ENCODE measurements at regions not wholly inside any gene's neighbourhood (a gene's known extent, or its start where the extent isn't known, plus 50 kb on each side); places are given as distances from the start of the nearest gene placed in this dataset.

- DNase-seq (ENCODE audit: extremely low read depth in 1 of 2, low read depth in 1 of 2), result no peak
Measured at GRCh38 chr12:3999904-4000303, 126.7 kb upstream of the PARP11 start.

DNA sequence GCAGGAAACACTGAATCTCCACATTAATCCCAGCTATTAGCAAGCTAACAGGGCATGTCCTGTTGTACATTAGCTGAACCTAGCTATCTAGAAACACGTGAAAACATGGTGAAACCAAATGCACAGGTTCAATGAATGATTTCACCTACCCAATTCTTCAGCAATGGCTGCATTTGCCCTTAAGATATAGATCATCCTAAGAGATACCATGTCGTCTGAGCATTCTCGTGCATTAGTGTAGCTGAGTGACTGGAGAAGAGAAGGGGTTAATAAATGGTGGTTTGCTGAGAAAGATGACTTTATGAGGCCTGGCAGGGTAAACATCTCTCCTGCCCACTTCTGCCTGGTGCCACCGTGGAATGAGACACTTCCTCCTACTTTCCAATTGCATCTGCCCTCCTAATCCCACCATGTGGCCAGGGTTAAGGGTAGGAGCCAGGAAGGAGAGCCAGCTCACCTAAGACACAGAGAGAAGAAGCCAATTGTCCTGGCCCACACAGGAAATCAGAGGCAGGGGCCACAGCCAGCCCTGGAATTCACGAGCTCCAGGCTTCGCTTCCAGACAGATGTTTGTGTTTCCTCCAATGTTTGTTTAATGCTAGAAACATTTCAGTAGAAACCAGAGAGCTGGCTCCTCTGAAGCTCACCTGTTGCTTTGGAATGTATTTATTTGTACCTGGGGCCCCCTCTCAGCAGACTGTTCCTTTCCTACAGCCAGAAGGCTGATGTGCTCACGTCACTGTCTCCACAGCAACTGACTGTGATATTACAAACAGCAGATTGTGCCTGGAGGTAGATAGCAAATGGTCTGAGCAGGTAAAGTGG is 126.0 kb upstream of the PARP11 start:
- no peak for DNase-seq (ENCODE audit: extremely low read depth in 1 of 2, low read depth in 1 of 2)

DNA sequence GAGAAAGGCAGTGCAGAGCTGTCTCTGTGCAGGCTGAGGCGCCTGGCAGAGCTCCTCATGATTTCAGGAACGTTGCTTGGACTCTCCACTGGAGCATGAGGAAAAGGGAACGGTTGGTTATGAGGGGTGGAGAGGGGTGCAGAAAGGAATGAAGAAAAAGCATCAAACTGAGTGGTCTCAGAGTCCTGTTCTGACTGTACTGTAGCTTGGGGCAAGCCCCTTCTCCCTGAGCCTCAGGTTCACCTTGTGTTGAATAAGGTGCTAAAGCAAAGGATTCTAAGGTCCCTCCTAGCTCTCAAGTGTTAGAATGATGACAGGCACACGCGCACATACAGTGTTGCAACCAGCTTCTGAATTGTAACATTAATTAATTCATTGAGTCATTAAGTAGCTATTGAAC is 125.2 kb upstream of the PARP11 start:
- DNase-seq (ENCODE audit: extremely low read depth in 1 of 2, low read depth in 1 of 2), result no peak

DNA sequence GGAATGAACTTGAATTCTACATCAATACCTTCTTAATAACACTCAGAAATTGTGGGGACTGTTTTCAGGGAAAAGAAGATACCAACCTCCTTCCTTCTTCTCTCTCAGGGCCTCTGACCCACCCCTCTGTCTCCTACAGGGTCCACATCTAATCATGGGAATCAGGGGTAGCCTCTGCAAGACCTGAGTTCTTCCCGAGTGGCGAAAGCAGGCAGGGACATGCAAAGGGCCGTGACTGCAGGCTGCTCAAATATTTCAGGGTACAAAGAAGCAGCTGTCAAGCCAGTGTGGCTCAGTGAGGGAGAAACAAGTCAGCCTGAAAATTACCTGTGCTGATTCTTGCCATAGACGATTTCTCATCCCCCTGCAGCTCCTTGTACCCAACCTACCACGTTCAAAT is 123.1 kb upstream of the PARP11 start:
- DNase-seq (ENCODE audit: extremely low read depth in 1 of 2, low read depth in 1 of 2), result no peak

GRCh38 chr12:3995306-3995705 is 122.1 kb upstream of the PARP11 start:
- no peak for DNase-seq (ENCODE audit: extremely low read depth in 1 of 2, low read depth in 1 of 2)

- no peak for DNase-seq (ENCODE audit: extremely low read depth in 1 of 2, low read depth in 1 of 2)
Measured at GRCh38 chr12:3994500-3994899, 121.3 kb upstream of the PARP11 start.

GRCh38 chr12:3992945-3993344 is 119.7 kb upstream of the PARP11 start:
- DNase-seq (ENCODE audit: extremely low read depth in 1 of 2, low read depth in 1 of 2), result no peak

- DNase-seq (ENCODE audit: extremely low read depth in 1 of 2, low read depth in 1 of 2), result no peak
Measured at GRCh38 chr12:3991798-3992580, 118.8 kb upstream of the PARP11 start.

- DNase-seq (ENCODE audit: extremely low read depth in 1 of 2, low read depth in 1 of 2), result no peak
Measured at GRCh38 chr12:3990501-3991280, 117.5 kb upstream of the PARP11 start.

GRCh38 chr12:3989218-3989550 is 116.0 kb upstream of the PARP11 start:
- DNase-seq (ENCODE audit: extremely low read depth in 1 of 2, low read depth in 1 of 2), result no peak

DNA sequence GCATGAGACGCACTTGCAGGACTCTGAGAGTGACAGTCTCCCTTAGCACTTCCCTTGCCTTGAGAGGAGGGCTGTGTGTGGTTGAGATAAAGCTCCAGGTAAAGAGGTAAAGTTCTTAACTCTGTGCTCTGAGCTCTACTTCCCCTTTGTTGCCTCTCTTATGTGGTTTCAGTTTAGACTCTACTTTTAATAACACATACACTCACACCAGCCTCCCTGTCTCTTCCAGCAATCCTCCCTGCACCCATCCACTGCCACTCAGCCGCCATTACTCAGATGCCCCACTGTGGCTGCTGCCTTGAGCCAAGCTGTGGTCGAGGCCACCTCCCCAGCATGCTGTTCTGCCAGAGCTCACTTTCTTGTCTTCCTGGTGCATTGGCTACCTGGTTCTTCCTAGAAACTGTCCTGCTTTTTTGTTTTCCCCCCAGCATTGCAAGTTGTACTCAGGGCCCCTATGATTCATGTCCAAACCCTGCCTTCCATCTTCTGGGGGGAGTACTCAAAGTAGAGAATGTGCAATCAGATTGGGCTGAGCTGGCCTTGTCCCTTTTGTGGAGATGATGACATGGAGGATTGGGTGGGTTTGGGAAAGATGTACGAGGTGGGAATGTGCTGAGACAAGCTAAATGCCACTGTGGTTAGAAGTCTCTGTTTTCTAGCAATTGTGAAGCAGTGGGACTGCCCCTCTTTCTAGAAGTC is 115.5 kb upstream of the PARP11 start:
- no peak for DNase-seq (ENCODE audit: extremely low read depth in 1 of 2, low read depth in 1 of 2)

DNA sequence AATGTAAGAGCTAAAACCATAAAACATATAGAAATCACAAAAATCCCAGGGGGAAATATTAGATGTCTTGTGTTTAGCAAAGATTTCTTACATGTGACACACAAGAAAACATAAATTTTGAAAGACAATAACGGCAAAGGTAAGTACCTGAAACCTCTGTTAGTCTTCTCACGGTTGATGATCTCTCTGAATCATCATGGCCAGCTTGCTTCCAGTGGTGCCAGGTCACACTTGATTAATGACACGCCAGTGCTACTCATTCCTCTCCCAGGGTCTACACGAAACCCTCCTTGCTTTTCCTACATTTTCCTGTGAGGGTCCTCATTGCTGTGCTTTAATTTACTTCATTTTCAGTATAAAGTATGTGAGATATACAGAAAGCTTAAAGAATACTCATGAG is 114.4 kb upstream of the PARP11 start:
- no peak for DNase-seq (ENCODE audit: extremely low read depth in 1 of 2, low read depth in 1 of 2)

DNA sequence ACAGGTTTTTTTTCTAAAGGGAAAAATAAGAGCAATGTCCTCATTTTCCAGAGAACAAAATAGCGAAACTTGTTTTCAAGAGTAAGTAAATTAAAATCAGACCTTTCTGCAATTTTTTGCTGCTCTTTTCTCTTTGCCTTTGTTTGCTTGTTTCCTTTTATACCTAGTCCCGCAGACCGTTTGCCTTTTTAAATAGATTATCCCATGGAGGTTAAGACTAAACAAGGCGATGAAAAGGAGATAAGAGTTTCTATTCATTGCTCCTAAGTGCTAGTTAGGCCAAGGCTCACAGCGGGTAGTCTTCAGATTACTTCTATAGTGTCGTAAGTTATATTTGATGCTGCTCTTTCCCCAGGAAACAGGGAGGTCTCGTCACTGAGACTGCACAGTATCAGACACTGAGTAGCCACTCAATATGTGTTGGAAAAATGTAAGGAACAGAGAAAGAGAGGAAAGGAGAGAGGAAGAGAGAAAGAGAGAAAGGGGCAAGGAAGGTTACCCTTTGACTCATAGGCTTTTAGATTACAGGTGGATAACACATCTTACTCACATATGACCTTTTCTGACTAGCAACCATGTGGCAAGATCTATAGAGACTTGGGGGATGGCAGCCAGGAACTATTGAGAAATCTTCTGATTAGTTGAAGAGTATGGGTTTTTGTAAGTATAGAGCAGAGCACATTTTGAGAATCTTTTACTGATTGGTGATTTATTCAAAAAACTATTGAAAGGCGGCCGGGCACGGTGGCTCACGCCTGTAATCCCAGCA is 107.5 kb upstream of the PARP11 start:
- DNase-seq (ENCODE audit: extremely low read depth in 1 of 2, low read depth in 1 of 2), result no peak

GRCh38 chr12:3977621-3978020 is 104.4 kb upstream of the PARP11 start:
- DNase-seq (ENCODE audit: extremely low read depth in 1 of 2, low read depth in 1 of 2), result no peak

DNA sequence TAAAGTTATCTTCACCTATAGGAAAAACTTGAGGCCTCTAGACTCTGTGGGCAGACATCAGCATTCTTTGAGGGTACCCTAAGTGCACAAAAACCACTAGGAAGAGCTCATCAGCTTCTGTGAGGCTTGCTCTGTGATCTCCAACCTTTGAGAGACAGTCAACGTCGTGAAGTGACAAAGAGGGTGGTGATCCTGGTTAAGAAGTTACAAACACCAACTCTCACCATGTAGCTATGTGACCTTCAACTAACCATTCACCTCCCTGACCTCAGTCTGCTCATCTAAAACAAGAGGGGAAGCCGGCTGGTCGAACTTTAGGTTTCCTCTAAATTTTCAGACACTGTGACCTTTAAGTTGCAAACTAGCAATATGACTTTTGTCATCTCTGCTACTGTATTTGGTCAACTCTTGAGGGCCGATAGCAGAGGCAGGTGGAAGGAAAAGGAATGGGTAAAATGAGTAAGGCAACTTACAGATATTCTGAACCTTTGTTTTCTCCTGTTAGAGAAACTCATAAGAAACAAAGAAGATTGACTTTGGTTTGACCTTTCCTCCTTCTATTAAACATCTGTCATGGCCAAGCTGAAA is 103.2 kb upstream of the PARP11 start:
- peak in 1 of 2 donors; percentile 28 for DNase-seq (ENCODE audit: extremely low read depth in 1 of 2, low read depth in 1 of 2)

- DNase-seq (ENCODE audit: extremely low read depth in 1 of 2, low read depth in 1 of 2), result no peak
Measured at GRCh38 chr12:3975652-3976051, 102.5 kb upstream of the PARP11 start.

DNA sequence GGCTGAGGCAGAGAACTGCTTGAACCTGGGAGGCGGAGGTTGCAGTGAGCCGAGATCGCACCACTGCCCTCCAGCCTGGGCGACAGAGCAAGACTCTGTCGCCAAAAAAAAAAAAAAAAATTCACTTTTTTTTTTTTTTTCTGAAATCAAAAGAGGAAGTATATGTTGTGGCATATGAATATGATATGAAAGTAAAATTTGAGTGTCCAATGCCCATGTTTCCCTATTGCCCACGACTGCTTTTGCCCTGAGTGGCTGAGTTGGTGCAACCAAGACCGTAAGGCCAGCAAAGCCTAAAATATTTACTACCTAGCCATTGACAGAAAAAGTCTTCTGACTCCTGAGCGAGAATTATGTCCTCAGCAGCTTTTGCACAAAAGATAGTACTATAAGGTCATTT is 101.7 kb upstream of the PARP11 start:
- no peak for DNase-seq (ENCODE audit: extremely low read depth in 1 of 2, low read depth in 1 of 2)

DNA sequence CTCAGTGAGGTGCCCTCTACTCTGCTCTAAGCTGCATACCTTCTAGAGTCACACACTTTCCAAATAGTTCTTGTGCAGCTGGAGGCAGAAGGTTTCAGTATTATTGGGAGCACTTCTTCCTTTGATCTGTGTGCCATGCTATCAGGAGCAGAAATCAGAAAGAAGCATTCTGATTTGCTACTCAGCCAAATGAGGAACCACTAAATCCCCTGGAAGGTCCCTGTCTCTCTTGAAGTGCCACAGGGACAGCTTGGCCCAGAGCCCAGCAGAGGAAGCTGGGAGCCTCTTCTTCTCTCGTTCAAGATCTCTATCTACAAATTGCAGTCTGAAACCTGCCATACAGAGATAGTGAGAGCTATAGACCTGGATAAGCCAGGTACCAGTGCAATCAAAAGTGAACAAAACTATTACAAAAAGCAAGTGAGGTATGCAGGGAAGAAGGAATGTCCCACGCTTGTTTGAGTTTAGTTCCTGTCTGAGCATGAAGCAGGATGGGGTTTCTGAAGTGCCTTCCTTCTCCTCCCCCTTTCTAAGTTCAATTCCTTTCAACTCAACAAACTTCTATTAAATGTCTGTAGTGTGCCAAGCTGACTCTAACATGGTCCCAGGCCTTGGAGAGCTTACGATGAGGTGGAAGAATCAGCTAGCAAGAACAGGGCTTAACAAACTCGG is 100.9 kb upstream of the PARP11 start:
- DNase-seq (ENCODE audit: extremely low read depth in 1 of 2, low read depth in 1 of 2), result no peak

DNA sequence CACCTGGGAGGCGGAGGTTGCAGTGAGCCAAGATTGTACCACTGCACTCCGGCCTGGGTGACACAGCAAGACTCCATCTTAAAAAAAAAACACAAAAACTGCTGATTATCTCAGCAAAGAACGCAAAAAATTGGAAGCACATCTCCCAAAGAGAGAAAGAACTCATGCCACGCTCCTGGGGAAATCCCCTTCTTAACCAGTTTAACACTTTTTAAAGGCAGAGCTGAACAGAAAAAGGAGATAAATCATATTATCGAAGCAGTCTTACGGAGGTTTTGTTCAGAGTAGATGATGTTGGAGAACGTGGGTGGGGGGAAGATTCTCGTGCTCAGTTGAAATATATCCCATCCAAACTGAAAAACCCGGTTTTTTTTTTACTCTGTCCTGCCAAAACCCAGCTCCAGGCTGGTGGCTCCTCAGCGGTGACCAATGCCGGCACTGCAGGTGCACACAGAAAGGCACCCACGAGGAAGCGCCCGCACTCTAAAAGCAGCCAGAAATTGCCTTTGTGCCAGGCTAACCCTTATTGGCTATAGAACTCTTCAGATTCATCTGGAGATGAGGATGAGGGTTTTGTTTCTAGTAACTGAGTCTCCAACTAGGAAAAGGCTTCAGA is 100.2 kb upstream of the PARP11 start:
- no peak for DNase-seq (ENCODE audit: extremely low read depth in 1 of 2, low read depth in 1 of 2)

All from stimulated activated CD8-positive, alpha-beta memory T cell treated with anti-CD3 and anti-CD28 coated beads, Interleukin-7, amount 100 ng/mL, for 48 hours (primary cell).